Epithelial cell of prostate (primary cell): ENCODE measurements at regions not wholly inside any gene's neighbourhood (a gene's known extent, or its start where the extent isn't known, plus 50 kb on each side); places are given as distances from the start of the nearest gene placed in this dataset.

ENCODE experiments used
- DNase-seq: peaks from one replicate; pipeline ENCODE4 v3.0.0-alpha.2; 2011; ENCODE audit warnings: low read depth, low spot score
- H3K27ac ChIP-seq: fragments of 450-650 bp; 2 replicates; pipeline ENCODE4 v1.5.1; 2017; ENCODE audit warnings: mild to moderate bottlenecking

DNA sequence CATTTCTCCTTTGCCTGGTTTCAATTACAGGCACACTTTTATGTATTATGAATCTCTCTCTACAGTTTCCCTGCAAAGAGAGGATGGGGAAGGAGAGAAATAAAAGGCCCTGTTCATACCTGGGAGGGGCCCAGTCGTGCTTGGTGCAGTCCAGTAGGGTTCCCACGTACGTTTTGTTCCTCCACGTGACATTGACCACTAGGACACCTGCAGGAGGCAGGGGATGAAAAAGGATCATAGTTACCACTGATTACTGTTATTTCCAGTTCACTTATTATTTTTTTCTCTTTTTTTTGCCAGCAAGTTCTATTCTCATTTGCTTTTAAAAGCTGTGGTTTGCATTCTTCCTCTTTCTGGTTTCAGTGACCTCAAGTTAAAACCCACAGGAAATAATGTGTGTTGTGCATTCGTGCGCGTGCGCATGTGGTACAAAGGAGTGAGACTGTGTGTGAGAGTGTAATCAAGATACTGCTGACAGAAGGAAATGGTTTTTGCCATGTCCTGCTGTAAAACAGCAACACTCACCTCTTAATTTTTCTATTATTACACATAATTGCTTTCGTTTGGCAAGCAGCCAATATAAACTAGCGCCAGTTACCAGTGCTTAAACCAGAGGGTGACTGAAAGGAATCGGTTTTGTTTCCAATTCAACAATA, 96.8 kb downstream of the ZNF608 start:
- DNase-seq = peak; percentile 43
- H3K27ac ChIP-seq = peak overlapping the region; percentile 33

DNA sequence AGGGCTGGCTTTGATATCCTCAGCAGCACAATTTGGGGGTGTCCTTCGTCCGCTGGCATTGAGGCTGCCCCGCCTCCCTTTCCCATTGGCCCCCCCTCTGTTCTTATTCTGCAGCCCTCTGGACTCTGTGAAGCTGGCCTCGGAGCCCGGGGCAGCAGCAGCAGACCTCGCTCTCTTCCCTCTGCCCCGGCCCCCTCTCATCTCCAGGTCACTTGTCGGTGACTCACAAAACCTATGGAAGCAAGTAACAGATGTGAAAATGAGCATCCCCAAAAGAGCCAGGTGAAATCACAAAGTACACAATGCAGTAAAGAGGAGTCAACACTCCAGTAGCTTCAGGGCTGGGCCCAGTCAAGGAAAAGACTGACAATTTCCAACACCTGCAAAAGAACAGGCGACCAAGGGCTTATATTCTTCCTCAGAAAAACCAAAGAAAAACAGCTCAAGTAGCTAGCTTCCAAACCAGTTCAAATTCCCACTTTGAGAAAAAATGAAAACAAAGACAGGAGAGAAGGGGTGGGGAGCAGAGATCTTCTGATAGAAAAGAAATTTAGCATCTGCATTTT, 97.5 kb downstream of the ZNF608 start:
- peak overlapping the region; percentile 33 for H3K27ac ChIP-seq
- no peak for DNase-seq

DNA sequence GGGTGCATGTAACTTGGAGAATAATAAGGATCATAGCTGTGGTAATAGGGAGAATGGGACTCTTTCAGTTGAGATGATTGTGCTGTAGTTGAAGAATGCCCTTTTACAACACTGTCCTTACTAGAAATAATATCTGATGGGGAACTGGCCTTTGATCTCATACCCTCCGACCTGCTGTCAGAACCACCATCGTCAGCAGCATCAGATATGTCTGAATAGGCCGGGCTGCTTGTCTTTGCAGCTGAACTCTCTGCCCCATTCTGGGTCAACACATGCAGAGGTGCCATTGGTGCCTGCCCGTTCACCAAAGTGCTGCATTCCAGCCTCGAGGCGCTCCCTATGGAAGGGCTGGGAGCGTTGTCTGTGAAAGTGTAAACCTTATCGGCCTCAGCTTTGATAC, 99.1 kb downstream of the ZNF608 start:
- no peak for DNase-seq
- no peak overlapping the region for H3K27ac ChIP-seq

DNA sequence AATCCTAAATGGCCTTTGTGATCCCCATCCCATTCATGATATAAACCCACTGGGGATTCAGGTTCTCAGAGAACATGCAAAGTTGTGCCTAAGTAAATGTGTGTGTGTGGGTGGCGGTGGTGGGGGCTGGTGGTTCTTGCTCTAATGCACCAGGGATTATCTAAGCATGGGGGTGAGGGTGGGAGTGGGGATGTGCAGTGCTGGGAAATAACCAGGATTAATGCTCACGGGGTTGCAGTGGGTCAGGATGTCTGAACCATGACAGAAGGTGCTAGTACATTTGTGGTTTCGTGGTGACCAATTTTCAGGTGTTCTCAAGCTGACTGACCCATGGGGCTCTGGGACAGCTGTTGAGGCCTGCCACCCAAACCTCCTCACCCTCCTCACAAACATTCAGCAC, 101.0 kb downstream of the ZNF608 start:
- no peak for DNase-seq

DNA sequence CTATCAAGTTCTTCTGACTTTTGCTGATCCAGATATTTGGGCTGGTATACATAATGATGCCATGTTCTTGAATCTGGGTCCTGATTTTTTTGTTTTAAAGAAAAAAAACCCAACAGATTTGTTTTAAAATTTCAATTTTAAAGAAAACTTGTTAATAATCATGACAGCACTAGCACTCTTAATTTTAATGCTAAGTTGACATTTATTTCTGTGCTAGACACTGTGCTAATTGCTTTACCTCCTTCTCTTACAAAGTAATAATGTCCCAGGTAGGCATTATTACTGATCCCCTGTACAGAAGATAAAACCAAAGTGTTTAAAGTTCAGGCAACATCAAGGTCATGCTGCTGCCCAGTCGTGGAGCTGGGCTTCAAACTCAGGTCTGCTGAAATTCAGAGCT, 101.9 kb downstream of the ZNF608 start:
- no peak overlapping the region for H3K27ac ChIP-seq
- DNase-seq = no peak

More for the DNA sequence above, 101.0 kb downstream of the ZNF608 start:
- no peak overlapping the region for H3K27ac ChIP-seq

DNA sequence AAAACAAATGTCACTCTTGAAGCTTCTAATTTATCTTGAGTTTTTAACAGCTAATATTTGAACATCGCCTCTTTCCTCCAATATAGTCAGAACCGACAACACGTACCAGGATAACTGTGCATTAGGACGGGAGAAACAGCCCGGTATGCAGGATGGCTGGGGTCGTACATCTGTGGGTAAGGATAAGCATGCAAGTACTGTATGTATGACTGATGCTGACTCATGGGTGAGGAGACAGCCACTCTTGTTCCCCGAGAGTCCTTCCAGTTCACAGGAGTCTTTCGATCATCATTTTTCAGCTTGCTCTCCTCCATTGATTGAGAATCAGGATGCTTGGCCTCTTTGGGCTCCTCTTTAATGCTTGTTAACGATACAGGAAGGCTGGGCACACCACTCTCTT, 102.3 kb downstream of the ZNF608 start:
- DNase-seq = no peak

DNA sequence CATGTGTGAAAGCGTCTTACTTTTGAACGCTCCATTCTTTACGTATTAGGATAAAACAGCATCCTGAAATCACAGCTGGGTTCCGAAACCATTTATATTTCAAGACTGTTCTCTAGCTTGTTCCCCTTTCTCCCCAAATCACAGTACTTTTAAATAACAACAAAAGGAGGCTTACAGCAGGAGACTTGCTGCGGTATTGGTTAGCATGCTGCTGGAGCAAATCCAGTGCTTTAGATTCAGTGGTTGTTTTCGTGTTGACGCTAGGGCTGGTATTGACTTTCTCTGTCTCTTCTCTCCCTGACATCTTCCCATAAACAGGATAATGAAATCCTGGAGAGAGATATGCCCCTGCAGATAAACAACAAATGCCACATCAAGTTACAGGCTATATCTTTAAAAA, 103.1 kb downstream of the ZNF608 start:
- H3K27ac ChIP-seq = no peak overlapping the region
- no peak for DNase-seq

More for the DNA sequence above, 102.3 kb downstream of the ZNF608 start:
- no peak overlapping the region for H3K27ac ChIP-seq

DNA sequence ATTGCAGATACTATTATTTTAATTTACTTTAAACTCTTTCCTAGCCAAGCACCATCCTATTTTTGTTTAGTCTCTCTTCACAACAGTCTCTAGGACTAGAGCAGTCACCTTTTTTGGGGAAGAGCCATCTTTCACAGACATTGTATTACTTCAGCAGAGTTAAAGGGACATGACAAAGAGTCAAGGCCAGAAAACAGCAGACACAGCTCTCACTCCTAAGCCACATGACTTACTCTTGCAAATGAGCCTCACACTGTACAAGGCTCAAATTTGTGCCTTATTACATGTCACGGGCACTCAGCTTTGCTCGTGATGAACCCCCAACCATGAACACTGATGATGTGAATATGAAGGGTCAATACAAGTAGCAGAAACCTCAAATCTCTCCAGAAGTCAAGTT, 104.3 kb downstream of the ZNF608 start:
- DNase-seq = no peak
- H3K27ac ChIP-seq = no peak overlapping the region

DNA sequence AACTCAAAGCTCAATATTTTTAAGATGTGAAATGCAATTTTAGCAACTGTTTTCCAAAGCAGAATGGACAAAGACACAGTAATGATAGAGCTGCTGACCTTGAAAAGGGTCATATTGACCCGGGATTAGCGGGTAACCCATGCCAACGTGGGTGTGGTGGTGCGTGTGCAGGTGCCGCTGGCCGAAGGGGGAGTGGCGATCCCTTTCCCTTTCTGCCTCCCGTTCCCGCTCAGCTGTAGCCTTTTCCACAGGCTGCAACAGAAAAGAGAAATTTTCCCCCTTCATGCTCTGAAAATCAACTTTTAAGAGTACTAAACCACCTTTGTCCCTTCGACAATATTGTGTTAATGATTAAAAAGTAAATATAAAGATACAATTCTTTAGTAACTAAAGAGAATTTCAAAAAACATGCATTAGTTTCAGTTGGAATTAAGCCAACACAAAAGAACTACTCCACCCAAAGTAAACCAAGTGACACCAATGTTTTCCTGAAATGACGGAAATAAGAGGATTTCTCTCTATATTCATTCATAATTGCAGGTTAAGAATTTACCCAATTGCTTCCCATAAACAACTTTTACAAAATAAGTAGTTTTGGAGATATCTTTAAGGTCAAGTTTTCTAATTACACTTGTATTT, 105.2 kb downstream of the ZNF608 start:
- no peak for DNase-seq
- no peak overlapping the region for H3K27ac ChIP-seq

DNA sequence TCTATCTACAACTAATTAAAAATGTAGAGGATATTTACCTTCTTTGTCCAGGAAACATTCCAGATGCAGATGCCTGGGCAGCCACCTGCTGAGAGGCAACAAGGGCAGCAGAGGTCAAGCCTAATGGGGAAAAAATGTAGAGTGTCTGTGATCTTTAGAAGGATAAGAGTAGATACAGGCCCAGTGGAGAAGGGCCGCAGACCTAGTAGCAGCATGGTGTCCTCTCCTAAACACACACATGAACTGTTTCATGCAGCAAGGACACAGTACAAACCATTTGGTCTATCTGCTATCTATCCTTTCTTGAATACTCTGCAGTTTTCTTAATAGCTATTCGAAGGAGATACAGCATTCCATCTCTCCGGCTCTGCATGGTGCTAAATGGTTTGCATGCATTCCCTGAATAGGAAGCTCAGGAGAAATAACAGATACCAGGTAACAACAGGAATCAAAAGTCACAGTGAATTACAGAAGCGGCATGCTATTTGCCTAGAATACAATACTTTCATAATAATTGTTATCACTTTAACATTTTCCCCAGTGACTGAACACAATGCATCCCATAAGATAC, 107.3 kb downstream of the ZNF608 start:
- no peak for DNase-seq

DNA sequence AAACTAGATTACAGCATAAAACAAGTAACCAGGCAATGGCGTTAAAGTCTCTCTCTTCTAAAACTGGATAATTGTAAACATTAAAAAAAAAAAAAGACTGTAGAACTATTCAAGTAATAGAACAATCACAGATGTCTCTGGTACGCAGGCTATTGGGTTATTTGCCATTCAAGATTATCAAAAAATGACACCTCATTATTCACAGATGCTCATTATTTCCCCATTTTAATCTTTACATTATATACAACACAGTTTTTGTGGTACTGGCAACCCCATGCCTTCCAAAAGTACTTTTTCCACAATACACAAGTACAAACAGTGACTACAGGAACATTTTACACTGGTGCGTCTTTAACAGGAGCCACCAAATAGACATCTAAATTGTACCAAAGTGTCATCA, 109.4 kb downstream of the ZNF608 start:
- DNase-seq = no peak
- no peak overlapping the region for H3K27ac ChIP-seq

More for the DNA sequence above, 107.3 kb downstream of the ZNF608 start:
- H3K27ac ChIP-seq = no peak overlapping the region

DNA sequence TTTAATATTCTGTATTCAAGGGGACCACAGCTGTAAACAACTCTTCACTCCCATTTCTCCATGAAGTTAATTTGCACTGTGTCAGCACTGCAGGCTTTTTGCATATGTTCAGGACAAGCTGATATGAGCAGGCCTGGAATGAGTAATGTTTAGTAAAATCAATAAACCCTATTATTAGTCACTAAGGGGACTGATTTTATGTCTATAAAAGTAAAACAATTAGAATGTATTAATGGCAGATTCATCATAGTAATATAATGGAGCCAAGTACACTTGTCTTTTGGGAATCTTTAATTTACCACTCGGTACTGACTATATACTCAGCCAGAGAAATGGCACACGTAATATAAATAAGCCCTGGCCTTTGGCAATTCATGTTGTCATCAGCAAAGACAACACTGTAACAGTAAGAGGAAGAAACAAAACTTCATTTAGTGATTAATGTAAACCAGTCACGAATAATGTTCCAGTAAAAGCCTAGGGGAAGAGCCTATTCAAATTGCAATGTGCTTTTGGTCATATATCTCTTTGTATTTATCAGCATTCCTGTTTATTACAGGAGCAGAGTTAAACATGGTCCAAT, 111.6 kb downstream of the ZNF608 start:
- peak overlapping the region; percentile 29 for H3K27ac ChIP-seq
- no peak for DNase-seq

DNA sequence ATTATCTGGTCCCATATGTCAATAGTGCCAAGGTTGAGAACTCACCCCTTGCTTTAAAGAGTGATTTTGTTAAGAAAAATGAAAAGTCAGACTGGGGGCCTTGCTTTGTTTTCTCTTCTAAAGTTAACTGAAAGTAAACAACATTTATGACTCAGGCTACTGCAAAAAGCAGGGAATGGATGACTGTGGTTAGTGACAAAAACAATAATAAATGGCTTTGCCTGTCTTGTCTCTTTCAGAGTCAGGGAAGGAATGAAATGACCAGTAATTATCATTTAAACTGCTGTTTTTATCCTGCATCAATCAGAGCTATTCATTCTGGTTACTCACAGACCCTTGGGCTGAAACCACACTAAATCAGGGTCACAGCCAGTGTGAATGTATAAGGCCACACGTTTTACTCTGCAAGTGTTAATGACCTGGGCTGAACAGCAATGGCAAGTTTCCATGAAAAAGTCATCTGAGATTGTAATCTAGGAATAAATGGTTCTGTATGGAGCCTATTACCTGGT, 112.2 kb downstream of the ZNF608 start:
- DNase-seq = no peak
- peak overlapping the region; percentile 29 for H3K27ac ChIP-seq

DNA sequence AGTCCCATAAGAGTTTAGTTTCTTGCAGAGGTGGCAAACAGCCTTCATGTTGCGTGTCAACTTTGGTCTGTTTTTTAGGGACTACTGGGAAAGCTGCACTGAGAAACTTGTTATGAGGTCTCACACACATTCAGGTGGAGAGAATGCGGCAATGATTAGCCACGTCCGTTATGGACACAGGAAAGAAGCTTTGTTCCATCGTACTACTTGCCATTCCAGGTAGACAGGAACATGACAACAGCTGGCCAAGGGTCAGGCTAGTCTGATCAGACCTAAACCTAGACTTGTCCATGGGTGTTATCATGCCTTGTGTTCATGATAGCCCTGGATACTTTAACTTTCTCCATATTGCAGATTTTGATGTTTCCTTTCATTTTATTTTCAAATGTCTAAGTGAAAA, 113.2 kb downstream of the ZNF608 start:
- no peak for DNase-seq

DNA sequence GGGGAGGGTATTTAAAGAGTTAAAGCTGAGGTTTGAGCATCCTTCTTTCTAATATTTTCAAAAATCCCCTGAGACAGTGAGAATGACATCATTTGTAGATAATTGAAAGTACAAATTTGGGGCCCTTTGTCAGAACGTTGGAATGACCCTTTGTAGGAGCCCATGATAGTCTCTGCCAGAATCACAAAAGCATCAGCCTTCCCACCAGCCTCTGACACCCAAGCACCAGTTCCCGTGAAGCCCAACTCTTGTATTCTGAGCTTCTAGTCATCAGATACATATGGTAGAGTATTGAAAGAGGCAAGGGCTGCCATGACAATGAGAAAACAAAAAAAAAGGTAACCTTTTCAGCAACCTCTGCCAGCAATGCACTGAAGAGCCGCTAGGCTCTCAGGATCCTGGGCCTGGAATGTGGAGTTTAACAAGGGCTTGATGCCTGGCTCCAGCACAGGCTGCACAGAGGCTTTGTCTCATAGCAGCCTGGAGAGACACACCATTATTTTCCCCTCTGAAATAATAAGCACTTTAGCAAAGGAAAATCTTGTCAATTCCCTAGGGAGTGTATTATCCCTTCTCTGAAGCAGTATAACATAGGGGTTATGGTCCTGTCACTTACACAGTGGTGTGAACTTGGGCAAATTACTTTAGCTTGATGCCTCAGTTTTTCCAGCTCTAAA, 114.4 kb downstream of the ZNF608 start:
- DNase-seq = no peak
- H3K27ac ChIP-seq = no peak overlapping the region

More for the DNA sequence above, 113.2 kb downstream of the ZNF608 start:
- no peak overlapping the region for H3K27ac ChIP-seq

DNA sequence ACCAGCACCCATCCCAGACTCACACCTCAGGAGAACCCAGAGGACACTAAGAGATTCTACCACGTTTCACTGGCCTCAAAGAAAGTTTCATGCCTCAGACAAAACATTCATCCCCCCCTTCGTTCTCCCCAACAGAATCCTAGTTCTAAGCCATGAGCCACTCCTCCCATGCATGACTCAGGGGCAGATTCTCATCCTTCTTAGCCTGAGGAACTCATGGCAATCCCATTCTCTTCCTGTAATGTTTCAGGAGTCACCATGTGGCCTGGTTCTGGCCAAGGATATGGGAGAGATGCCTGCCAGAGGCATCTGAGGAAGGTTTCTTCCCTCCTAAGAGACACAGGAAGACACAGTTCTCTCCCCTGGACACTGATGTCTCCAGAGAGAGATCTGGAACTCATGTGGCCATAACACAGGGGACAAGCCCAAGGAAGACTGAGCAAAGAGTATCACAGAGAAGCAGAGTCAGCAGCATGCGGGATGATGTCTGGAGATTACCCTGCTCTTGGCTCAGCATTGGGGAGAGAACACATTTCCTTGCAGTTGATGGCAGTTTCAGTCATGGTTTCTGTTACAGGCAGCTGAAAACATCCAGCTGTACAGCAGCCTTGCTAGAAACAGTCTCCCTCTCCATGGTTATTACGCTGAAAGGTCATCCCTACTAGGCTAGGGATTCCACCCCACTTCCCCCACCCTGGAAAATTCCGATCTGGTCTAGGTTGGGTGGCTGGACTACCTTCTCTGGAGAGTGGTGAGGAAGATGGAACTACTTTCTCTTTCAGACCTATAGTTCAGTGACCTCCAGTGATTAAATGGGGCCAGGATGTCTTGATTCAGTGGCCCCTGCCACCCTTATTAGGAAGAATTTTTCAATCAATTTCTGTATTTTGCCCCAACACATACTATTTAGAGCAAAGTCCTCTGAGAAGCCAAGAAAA, 115.4 kb downstream of the ZNF608 start:
- no peak for DNase-seq
- no peak overlapping the region for H3K27ac ChIP-seq

DNA sequence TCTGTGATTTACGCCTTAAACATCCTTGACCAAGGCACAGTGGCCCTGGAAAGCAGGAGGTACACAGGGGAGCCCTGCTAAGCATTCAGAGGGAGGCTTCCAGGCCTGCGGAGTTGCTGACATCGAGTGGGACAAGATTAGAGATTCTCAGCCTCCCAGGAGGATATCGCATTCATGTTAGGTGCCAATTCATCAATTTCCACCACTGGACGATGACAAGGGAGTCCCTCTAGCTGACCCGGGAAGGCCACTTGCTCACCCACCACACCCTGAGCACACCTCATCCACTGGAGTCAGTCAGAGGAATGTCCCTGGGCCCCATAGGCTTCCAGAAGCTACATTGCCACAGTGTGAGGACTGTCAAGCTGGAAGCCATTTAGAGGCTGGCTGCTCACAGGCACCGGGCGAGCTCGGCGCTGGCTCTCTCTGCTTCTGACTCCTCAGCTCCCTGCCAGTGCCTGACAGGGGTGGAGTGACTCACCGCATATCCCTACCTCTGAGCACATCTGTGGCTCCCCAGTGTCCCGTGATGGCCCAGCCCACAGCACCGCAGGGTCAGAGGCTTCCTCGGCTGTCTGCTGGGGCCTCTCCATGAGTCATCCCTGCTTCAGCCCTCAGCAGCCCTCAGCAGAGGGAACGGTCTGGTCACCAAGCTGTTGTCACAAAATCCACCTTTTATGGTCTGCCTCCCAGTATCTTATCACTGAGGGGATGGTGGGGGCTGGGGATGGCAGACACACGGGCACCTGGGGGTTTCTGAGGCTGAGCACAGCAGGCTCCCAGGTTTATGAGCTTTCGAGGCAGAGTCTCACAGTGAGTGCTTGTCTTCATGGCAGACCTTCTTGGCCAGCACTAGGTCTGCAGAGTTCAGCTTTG, 117.5 kb downstream of the ZNF608 start:
- H3K27ac ChIP-seq = no peak overlapping the region
- DNase-seq = peak; percentile 76
